ENCODE measurements at regions not wholly inside any gene's neighbourhood (a gene's known extent, or its start where the extent isn't known, plus 50 kb on each side); places are given as distances from the start of the nearest gene placed in this dataset.

DNA sequence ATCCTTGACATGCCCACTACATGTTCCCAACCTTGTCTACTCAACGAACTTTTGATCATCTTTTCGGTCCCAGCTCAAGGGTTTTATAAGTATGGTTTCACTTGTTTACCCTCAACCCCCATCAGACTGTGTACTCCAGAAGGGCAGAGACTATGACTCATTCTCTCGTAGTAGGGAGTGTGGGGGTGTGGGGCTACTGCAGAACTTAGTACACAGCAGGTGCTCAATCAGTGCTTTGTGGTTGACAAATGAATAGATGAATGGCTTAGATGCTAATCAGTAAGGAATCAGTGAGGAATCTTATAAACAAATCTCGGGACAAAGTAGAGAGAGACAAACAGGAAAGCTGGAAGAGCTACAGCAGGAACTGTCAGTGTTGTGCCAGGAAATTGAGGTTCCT lies 151.7 kb upstream of the PLET1 start:
- no peak overlapping the region for H3K27ac ChIP-seq (ENCODE audit: low read length)
- no peak overlapping the region for H3K4me2 ChIP-seq (ENCODE audit: low read depth, low read length, poor library complexity, severe bottlenecking)
- no peaks in the 10 kb centered on the region; the same call in 1 of the 2 replicates for H3K4me1 ChIP-seq (ENCODE audit: low read length)
- no peaks in the 10 kb centered on the region for H3K36me3 ChIP-seq (ENCODE audit: insufficient read depth, low read length)
- no peak for DNase-seq
- H2AFZ ChIP-seq (ENCODE audit: low read length) = no peak overlapping the region
- H4K20me1 ChIP-seq (ENCODE audit: insufficient read depth, low read depth, low read length) = no peaks in the 10 kb centered on the region
- H3K27me3 ChIP-seq (ENCODE audit: low read length) = no peaks in the 10 kb centered on the region
- H3K79me2 ChIP-seq (ENCODE audit: low read length) = no peaks in the 10 kb centered on the region
- H3K9me2 ChIP-seq (replicated peaks; ENCODE audit: insufficient read depth, low read length) = no peaks in the 10 kb centered on the region
- H3K9me3 ChIP-seq (ENCODE audit: low read length) = no peaks in the 10 kb centered on the region
- no peak overlapping the region for H3K9ac ChIP-seq (ENCODE audit: low read length)
- no peak overlapping the region for H3K4me3 ChIP-seq (ENCODE audit: low read length)

DNA sequence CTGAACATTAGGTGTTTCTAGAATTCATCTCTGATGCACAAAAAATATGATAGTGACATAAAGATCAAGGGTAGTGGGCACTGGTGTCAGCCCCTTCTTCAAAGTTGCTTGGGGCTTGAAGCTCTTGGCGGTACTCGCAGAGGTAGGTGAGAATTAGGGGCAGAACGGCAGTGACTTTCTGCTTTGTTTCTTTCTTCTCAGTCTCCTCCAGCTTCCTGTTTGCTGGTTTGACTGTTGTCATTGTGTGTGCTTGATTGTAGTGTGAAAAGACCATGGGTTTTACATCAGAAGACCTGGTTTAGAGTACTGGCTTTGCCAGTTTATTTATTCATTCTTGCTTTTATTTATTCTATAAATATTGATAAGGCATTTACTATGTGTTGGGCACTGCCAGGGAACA lies 156.7 kb upstream of the PLET1 start:
- Histone ChIP-seq H3K4me3 (ENCODE audit: low read length) (no peak overlapping the region), H3K9me2 (replicated peaks; ENCODE audit: insufficient read depth, low read length) (no peaks in the 10 kb centered on the region), H3K4me2 (ENCODE audit: low read depth, low read length, poor library complexity, severe bottlenecking) (no peak overlapping the region), H3K9me3 (ENCODE audit: low read length) (no peaks in the 10 kb centered on the region), H3K27me3 (ENCODE audit: low read length) (no peaks in the 10 kb centered on the region), H3K27ac (ENCODE audit: low read length) (no peak overlapping the region), H2AFZ (ENCODE audit: low read length) (no peak overlapping the region), H3K36me3 (ENCODE audit: insufficient read depth, low read length) (no peaks in the 10 kb centered on the region), H3K79me2 (ENCODE audit: low read length) (no peaks in the 10 kb centered on the region), H4K20me1 (ENCODE audit: insufficient read depth, low read depth, low read length) (no peaks in the 10 kb centered on the region), H3K4me1 (ENCODE audit: low read length) (no peaks in the 10 kb centered on the region), H3K9ac (ENCODE audit: low read length) (no peak overlapping the region)
- DNase-seq = no peak

DNA sequence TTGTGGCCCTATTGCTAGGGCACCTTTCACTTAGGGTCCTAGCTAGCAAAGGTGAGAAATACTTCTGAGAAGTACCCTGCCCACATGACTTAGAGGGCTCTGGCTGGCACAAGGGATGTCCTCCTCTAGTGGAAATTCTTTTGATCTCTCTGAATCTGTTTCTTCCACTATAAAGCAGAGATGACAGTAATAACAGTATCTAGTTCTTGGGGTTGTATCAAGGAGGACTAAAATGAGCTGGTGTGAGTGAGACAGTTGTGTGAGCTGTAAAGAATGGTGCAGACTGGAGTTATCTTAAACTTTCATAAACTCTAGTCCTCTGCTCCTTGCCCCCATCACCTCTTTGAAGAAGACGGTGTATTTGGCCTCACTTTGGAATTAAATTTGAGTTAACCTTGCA lies 157.8 kb upstream of the PLET1 start:
- Histone ChIP-seq H3K9me3 (ENCODE audit: low read length) (no peaks in the 10 kb centered on the region), H3K27me3 (ENCODE audit: low read length) (no peaks in the 10 kb centered on the region), H4K20me1 (ENCODE audit: insufficient read depth, low read depth, low read length) (no peaks in the 10 kb centered on the region)

DNA sequence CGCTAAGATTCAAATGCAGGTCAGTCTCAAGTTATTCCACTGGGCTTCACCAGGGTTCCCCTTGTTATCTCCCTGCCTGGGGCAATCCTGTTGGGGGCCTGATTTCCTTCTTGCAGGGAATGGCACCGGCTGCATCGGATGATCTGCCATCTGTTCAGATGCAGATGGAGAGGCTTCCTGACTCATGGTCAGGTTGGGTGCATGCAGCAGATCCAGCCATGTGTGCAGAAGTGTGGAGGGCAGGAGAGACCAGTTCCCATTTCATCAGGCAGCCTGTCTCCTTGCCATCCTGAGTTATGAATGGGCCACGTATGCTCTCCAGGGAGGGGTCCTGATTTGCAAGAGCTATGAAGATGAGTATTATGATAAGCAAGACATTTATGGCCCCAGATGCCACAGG lies 161.2 kb upstream of the PLET1 start:
- no peak overlapping the region for H3K4me3 ChIP-seq (ENCODE audit: low read length)
- H4K20me1 ChIP-seq (ENCODE audit: insufficient read depth, low read depth, low read length) = no peaks in the 10 kb centered on the region
- H3K9me2 ChIP-seq (replicated peaks; ENCODE audit: insufficient read depth, low read length) = no peaks in the 10 kb centered on the region
- H3K4me2 ChIP-seq (ENCODE audit: low read depth, low read length, poor library complexity, severe bottlenecking) = no peak overlapping the region
- H3K4me1 ChIP-seq (ENCODE audit: low read length) = no peaks in the 10 kb centered on the region
- no peaks in the 10 kb centered on the region for H3K9me3 ChIP-seq (ENCODE audit: low read length)
- H3K36me3 ChIP-seq (ENCODE audit: insufficient read depth, low read length) = no peaks in the 10 kb centered on the region
- no peak overlapping the region for H3K9ac ChIP-seq (ENCODE audit: low read length)
- no peaks in the 10 kb centered on the region for H3K27me3 ChIP-seq (ENCODE audit: low read length)
- no peak overlapping the region for H2AFZ ChIP-seq (ENCODE audit: low read length)
- DNase-seq = no peak
- H3K27ac ChIP-seq (ENCODE audit: low read length) = no peak overlapping the region
- H3K79me2 ChIP-seq (ENCODE audit: low read length) = no peaks in the 10 kb centered on the region

More for the DNA sequence above, 157.8 kb upstream of the PLET1 start:
- Histone ChIP-seq H3K79me2 (ENCODE audit: low read length) (no peaks in the 10 kb centered on the region), H3K4me2 (ENCODE audit: low read depth, low read length, poor library complexity, severe bottlenecking) (no peak overlapping the region), H3K27ac (ENCODE audit: low read length) (no peak overlapping the region), H3K36me3 (ENCODE audit: insufficient read depth, low read length) (no peaks in the 10 kb centered on the region), H3K9me2 (replicated peaks; ENCODE audit: insufficient read depth, low read length) (no peaks in the 10 kb centered on the region), H3K4me1 (ENCODE audit: low read length) (no peaks in the 10 kb centered on the region), H3K9ac (ENCODE audit: low read length) (no peak overlapping the region), H2AFZ (ENCODE audit: low read length) (no peak overlapping the region), H3K4me3 (ENCODE audit: low read length) (no peak overlapping the region)
- no peak for DNase-seq

DNA sequence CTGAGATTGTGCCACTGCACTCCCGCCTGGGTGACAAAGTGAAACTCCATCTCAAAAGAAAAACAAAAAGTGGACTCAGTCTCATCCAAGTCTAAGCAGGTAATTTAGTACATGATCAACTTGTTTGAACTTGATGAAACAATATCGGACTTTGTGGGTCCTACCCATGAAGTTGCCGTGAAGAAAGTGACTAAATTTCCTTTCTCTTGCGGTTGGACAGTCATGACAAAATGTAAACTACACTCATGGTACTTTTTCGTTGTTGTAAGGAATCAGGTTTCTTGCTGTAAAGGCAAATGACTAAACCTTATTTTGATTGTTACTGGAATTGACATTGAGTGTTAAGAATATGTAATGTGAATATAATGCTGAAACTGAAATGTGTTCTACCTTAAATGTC lies 164.5 kb upstream of the PLET1 start:
- H3K9me3 ChIP-seq (ENCODE audit: low read length) = no peaks in the 10 kb centered on the region
- no peak overlapping the region for H3K9ac ChIP-seq (ENCODE audit: low read length)
- no peaks in the 10 kb centered on the region for H3K27me3 ChIP-seq (ENCODE audit: low read length)
- no peaks in the 10 kb centered on the region for H3K9me2 ChIP-seq (replicated peaks; ENCODE audit: insufficient read depth, low read length)
- H3K27ac ChIP-seq (ENCODE audit: low read length) = no peak overlapping the region
- H3K4me3 ChIP-seq (ENCODE audit: low read length) = no peak overlapping the region
- H2AFZ ChIP-seq (ENCODE audit: low read length) = no peak overlapping the region
- H3K4me1 ChIP-seq (ENCODE audit: low read length) = no peaks in the 10 kb centered on the region
- no peak for DNase-seq
- H3K79me2 ChIP-seq (ENCODE audit: low read length) = no peaks in the 10 kb centered on the region
- no peak overlapping the region for H3K4me2 ChIP-seq (ENCODE audit: low read depth, low read length, poor library complexity, severe bottlenecking)
- H4K20me1 ChIP-seq (ENCODE audit: insufficient read depth, low read depth, low read length) = no peaks in the 10 kb centered on the region
- H3K36me3 ChIP-seq (ENCODE audit: insufficient read depth, low read length) = no peaks in the 10 kb centered on the region

DNA sequence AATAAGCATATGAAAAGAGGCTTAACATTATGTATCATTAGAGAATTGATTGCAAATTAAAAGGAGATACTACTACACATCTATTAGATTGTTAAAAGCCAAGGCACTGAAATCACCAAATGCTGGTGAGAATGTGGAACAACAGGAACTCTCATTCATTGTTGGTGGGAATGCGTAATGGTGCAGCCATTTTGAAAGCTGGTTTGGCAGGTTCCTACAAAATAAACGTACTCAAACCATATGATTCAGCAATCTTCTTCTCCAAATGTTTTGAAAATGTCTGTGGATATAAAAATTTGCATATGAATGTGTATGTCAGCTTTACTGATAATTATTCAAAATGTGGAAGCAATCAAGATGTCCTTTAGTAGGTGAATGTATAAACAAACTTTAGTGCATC lies 176.4 kb upstream of the PLET1 start:
- H3K9me3 ChIP-seq (ENCODE audit: low read length) = no peaks in the 10 kb centered on the region
- H3K4me1 ChIP-seq (ENCODE audit: low read length) = no peaks in the 10 kb centered on the region
- H3K79me2 ChIP-seq (ENCODE audit: low read length) = no peaks in the 10 kb centered on the region
- H3K27ac ChIP-seq (ENCODE audit: low read length) = no peak overlapping the region
- H3K9me2 ChIP-seq (replicated peaks; ENCODE audit: insufficient read depth, low read length) = no peaks in the 10 kb centered on the region
- no peaks in the 10 kb centered on the region for H3K36me3 ChIP-seq (ENCODE audit: insufficient read depth, low read length)
- H4K20me1 ChIP-seq (ENCODE audit: insufficient read depth, low read depth, low read length) = no peaks in the 10 kb centered on the region
- DNase-seq = no peak
- H3K9ac ChIP-seq (ENCODE audit: low read length) = no peak overlapping the region
- no peak overlapping the region for H3K4me3 ChIP-seq (ENCODE audit: low read length)
- H3K4me2 ChIP-seq (ENCODE audit: low read depth, low read length, poor library complexity, severe bottlenecking) = no peak overlapping the region
- no peaks in the 10 kb centered on the region for H3K27me3 ChIP-seq (ENCODE audit: low read length)
- H2AFZ ChIP-seq (ENCODE audit: low read length) = no peak overlapping the region

DNA sequence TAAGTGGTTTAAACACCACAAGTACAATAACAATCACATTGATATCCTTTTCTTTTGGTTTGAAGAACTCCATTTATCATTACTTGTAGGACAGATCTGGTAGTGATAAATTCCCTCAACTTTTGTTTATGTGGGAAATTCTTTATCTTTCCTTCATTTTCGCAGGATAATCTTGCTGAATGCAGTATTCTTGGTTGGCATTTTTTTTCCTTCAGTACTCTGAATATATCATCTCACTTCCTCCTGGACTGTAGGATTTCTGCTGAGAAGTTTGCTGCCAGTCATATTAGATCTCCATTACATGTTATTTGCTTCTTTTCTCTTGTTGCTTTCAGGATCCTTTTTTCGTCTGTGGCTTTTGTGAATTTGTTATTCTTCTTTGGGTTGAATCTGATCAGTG lies 179.0 kb upstream of the PLET1 start:
- H3K27me3 ChIP-seq (ENCODE audit: low read length) = no peaks in the 10 kb centered on the region
- H3K9ac ChIP-seq (ENCODE audit: low read length) = no peak overlapping the region
- H3K27ac ChIP-seq (ENCODE audit: low read length) = no peak overlapping the region
- no peaks in the 10 kb centered on the region for H3K9me3 ChIP-seq (ENCODE audit: low read length)
- no peaks in the 10 kb centered on the region for H3K79me2 ChIP-seq (ENCODE audit: low read length)
- no peak for DNase-seq
- H3K9me2 ChIP-seq (replicated peaks; ENCODE audit: insufficient read depth, low read length) = no peaks in the 10 kb centered on the region
- H2AFZ ChIP-seq (ENCODE audit: low read length) = no peak overlapping the region
- H3K4me3 ChIP-seq (ENCODE audit: low read length) = no peak overlapping the region
- no peak overlapping the region for H3K4me2 ChIP-seq (ENCODE audit: low read depth, low read length, poor library complexity, severe bottlenecking)
- H3K4me1 ChIP-seq (ENCODE audit: low read length) = no peaks in the 10 kb centered on the region
- no peaks in the 10 kb centered on the region for H4K20me1 ChIP-seq (ENCODE audit: insufficient read depth, low read depth, low read length)
- H3K36me3 ChIP-seq (ENCODE audit: insufficient read depth, low read length) = no peaks in the 10 kb centered on the region

DNA sequence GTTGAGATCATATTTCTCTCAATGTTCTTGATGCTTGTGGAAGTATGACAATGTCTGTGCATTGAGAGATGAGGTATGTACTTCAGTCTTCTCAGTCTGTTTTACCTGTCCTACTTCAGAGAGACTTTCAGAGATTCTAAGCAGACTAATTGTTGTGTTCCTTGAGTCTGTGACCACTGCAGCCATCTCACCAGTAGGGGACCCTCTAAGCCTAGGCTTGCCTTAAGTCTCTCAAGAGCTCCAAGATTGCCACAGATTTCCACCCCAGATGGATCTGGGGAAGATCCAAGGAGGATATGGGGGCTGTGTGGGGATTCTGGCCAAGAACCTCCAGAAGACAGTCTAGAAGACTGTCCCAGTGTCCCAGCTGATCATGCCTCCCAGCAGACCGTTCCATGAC lies 179.9 kb upstream of the PLET1 start:
- H3K9me2 ChIP-seq (replicated peaks; ENCODE audit: insufficient read depth, low read length) = no peaks in the 10 kb centered on the region
- H3K4me1 ChIP-seq (ENCODE audit: low read length) = no peaks in the 10 kb centered on the region
- H3K27ac ChIP-seq (ENCODE audit: low read length) = no peak overlapping the region
- DNase-seq = no peak
- no peaks in the 10 kb centered on the region for H4K20me1 ChIP-seq (ENCODE audit: insufficient read depth, low read depth, low read length)
- H3K4me3 ChIP-seq (ENCODE audit: low read length) = no peak overlapping the region
- no peak overlapping the region for H3K4me2 ChIP-seq (ENCODE audit: low read depth, low read length, poor library complexity, severe bottlenecking)
- no peaks in the 10 kb centered on the region for H3K79me2 ChIP-seq (ENCODE audit: low read length)
- H3K9ac ChIP-seq (ENCODE audit: low read length) = no peak overlapping the region
- no peaks in the 10 kb centered on the region for H3K27me3 ChIP-seq (ENCODE audit: low read length)
- no peak overlapping the region for H2AFZ ChIP-seq (ENCODE audit: low read length)
- no peaks in the 10 kb centered on the region for H3K9me3 ChIP-seq (ENCODE audit: low read length)
- no peaks in the 10 kb centered on the region for H3K36me3 ChIP-seq (ENCODE audit: insufficient read depth, low read length)

DNA sequence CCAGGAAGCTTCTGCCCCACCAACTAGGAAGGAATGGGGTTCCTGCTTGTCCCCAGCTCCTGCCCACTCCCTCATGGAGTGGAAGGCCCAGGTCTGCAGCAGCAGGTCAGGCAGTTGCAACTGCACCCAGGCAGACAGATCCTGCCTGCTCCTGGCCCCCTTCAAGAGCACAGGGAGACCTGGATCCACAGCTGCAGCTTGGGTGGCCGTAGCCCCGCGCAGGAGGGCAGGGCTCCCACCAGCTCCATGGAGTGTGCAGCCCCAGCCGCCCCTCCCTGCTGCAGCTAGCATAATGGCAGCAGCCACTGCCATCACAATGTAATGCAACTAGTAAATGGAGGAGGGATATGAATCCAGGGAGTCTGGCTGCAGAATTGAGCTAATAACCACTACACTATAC lies 187.5 kb upstream of the PLET1 start:
- Histone ChIP-seq H3K36me3 (ENCODE audit: insufficient read depth, low read length) (no peaks in the 10 kb centered on the region), H3K4me3 (ENCODE audit: low read length) (no peak overlapping the region), H3K9me3 (ENCODE audit: low read length) (no peaks in the 10 kb centered on the region), H3K79me2 (ENCODE audit: low read length) (no peaks in the 10 kb centered on the region), H3K27me3 (ENCODE audit: low read length) (no peaks in the 10 kb centered on the region), H3K9ac (ENCODE audit: low read length) (no peak overlapping the region), H3K27ac (ENCODE audit: low read length) (no peak overlapping the region), H3K9me2 (replicated peaks; ENCODE audit: insufficient read depth, low read length) (no peaks in the 10 kb centered on the region), H3K4me2 (ENCODE audit: low read depth, low read length, poor library complexity, severe bottlenecking) (no peak overlapping the region), H2AFZ (ENCODE audit: low read length) (no peak overlapping the region), H4K20me1 (ENCODE audit: insufficient read depth, low read depth, low read length) (no peaks in the 10 kb centered on the region), H3K4me1 (ENCODE audit: low read length) (no peaks in the 10 kb centered on the region)
- no peak for DNase-seq

Data from Karpas-422 (cell line).